ENCODE measurements at regions not wholly inside any gene's neighbourhood (a gene's known extent, or its start where the extent isn't known, plus 50 kb on each side); places are given as distances from the start of the nearest gene placed in this dataset.

DNA sequence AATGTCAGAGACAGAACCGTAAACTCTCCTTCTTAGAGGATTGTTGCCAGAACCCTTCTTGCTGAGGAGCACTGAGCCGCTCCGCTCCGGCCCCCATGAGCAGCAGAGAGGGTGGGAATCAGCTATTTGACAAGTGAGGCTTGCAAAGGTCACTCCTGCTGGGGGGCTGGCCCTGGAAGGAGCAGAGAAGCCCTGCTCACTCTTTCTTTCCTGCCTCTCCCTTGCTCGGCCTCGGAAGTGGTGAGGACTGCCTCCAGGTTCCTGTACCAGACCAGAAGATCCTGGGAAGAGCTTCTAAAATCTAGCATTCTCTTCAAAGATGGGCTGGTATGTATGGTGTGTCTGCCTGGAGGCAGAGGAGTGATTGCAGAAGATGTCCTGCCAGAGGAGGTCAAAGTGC is 168.6 kb upstream of the NECTIN1 start:
- Histone ChIP-seq H2AK9ac (replicated peaks; ENCODE audit: low read depth, low read length, poor library complexity) (no peak overlapping the region), H4K8ac (ENCODE audit: low read depth in 2 of 2, low read length in 2 of 2) (no peak overlapping the region), H2BK20ac (ENCODE audit: low read depth, low read length) (no peak overlapping the region), H3K4ac (ENCODE audit: low read depth, low read length) (no peak overlapping the region), H3K56ac (ENCODE audit: extremely low read depth, insufficient read depth, low read length) (no peak overlapping the region), H4K91ac (ENCODE audit: insufficient read depth, low read depth, low read length) (no peak overlapping the region), H3K4me3 (ENCODE audit: insufficient read depth, low read depth, low read length) (no peak overlapping the region), H3K36me3 (ENCODE audit: control insufficient read depth, insufficient read depth, low read length) (no peaks in the 10 kb centered on the region), H3K9ac (ENCODE audit: low read depth, low read length) (no peak overlapping the region), H2BK5ac (ENCODE audit: low read depth, low read length, poor library complexity, severe bottlenecking) (no peak overlapping the region), H2AFZ (replicated peaks; ENCODE audit: low read length, poor library complexity) (no peak overlapping the region), H3K4me1 (ENCODE audit: control insufficient read depth, insufficient read depth, low read length) (no peaks in the 10 kb centered on the region), H3K79me1 (ENCODE audit: low read depth in 1 of 2, low read length in 2 of 2) (no peaks in the 10 kb centered on the region), H3K9me1 (ENCODE audit: insufficient read depth, low read length) (no peaks in the 10 kb centered on the region), H4K20me1 (ENCODE audit: insufficient read depth, low read length) (no peaks in the 10 kb centered on the region), H3K14ac (replicated peaks; ENCODE audit: low read depth, low read length) (no peak overlapping the region), H3K23ac (ENCODE audit: low read depth, low read length) (no peak overlapping the region), H2BK15ac (ENCODE audit: low read depth, low read length) (no peak overlapping the region), H3K27ac (ENCODE audit: insufficient read depth, low read length) (no peak overlapping the region), H3K27me3 (ENCODE audit: control insufficient read depth, insufficient read depth, low read length) (peaks cover 17% of the 10 kb centered on the region), H2AK5ac (ENCODE audit: low read depth, low read length) (no peak overlapping the region), H3K18ac (ENCODE audit: low read depth, low read length) (no peak overlapping the region), H2BK120ac (ENCODE audit: low read depth, low read length) (no peak overlapping the region), H3K4me2 (ENCODE audit: low read depth, low read length) (no peak overlapping the region), H4K5ac (ENCODE audit: low read depth, low read length) (no peak overlapping the region), H3K9me3 (ENCODE audit: control insufficient read depth, insufficient read depth, low read length) (no peaks in the 10 kb centered on the region)
- in situ Hi-C loops (cut with MboI; ENCODE audit: low sequenced_read_pairs) = no loop called here
- intact Hi-C loops (cut with micrococcal nuclease) = no loop called here
- ChIA-PET CTCF (interaction anchor here (0.6 kb wide), 1 partner anchor 602 kb away, joined by 3 read pairs; no protein-coding TSS in a partner anchor), POLR2A (ENCODE audit: unreplicated experiment) (no interaction called here)
- ATAC-seq (ENCODE audit: low read depth) (no peak), DNase-seq (no peak)
- TF ChIP-seq MXI1 (IDR thresholded peaks at IDR 0.05; ENCODE audit: borderline replicate concordance, low read depth, low read length) (no peak), BHLHE40 (IDR thresholded peaks at IDR 0.05; ENCODE audit: low read depth, low read length) (no peak), NFE2L2 (IDR thresholded peaks at IDR 0.05; ENCODE audit: low read depth, low read length) (no peak), CHD1 (IDR thresholded peaks at IDR 0.05; ENCODE audit: low read depth, low read length) (no peak), POLR2A (IDR thresholded peaks at IDR 0.05; ENCODE audit: low read depth, low read length) (no peak), FOS (IDR thresholded peaks at IDR 0.05; ENCODE audit: low read depth, low read length) (no peak), MAFK (IDR thresholded peaks at IDR 0.05; ENCODE audit: low read depth, low read length) (no peak)
- TF ChIP-seq, protein P1, sequence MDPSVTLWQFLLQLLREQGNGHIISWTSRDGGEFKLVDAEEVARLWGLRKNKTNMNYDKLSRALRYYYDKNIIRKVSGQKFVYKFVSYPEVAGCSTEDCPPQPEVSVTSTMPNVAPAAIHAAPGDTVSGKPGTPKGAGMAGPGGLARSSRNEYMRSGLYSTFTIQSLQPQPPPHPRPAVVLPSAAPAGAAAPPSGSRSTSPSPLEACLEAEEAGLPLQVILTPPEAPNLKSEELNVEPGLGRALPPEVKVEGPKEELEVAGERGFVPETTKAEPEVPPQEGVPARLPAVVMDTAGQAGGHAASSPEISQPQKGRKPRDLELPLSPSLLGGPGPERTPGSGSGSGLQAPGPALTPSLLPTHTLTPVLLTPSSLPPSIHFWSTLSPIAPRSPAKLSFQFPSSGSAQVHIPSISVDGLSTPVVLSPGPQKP (IDR thresholded peaks at IDR 0.05; ENCODE audit: borderline replicate concordance, low read depth, low read length) = no peak
- dilution Hi-C loops (cut with HindIII; ENCODE audit: low sequenced_read_pairs, unreplicated experiment) = no loop called here
- no TSS peak for BruUV-seq (replicated peaks)
- 49% methylated on average over 3 of the region's 6 CpGs; no CpG with 5 or more reads in 1 of the 2 experiments for WGBS, 2 experiments (ENCODE audit: extremely low coverage in 2 of 2, insufficient read length in 1 of 2)

Data from IMR-90 (cell line).